Pancreas (tissue), 10 donors: ENCODE measurements at regions not wholly inside any gene's neighbourhood (a gene's known extent, or its start where the extent isn't known, plus 50 kb on each side); places are given as distances from the start of the nearest gene placed in this dataset.

Experiments used
- ATAC-seq, 4 donors: fragments of 200-7000 bp; cut with Tn5 transposase; one replicate each; pipeline versions ENCODE4 v1.8.0 to v1.9.1; 2020; ENCODE audit warnings: mild to moderate bottlenecking in 4 of 4, moderate library complexity in 4 of 4
- DNase-seq, 6 donors: peaks; one replicate each; pipeline ENCODE4 v3.0.0-alpha.2; 2020
- FAIRE-seq: peaks from 2 replicates; lab custom pipeline; 2012; peaks lifted over from hg19 to GRCh38; lab: Jason Lieb, UNC
- H3K27ac ChIP-seq, 4 donors: fragments of 200-600 bp; sonication (generic); 1 replicate in 3 of 4; 2 replicates in 1 of 4; pipeline versions ENCODE4 v1.5.0 to v1.8.0; 2020
- H3K27me3 ChIP-seq, 4 donors: fragments of 200-600 bp; one replicate each; pipeline ENCODE4 v1.8.0; 2021
- H3K36me3 ChIP-seq, 3 donors: fragments of 200-600 bp; sonication (generic) in 1 of 3; one replicate each; pipeline versions ENCODE4 v1.5.0 to v1.8.0; 2020 to 2021
- H3K4me1 ChIP-seq, 3 donors: fragments of 200-600 bp; one replicate each; pipeline ENCODE4 v1.8.0; 2021
- H3K4me3 ChIP-seq, 4 donors: fragments of 200-600 bp; sonication (generic) in 2 of 4; one replicate each; pipeline versions ENCODE4 v1.5.0 to v1.8.0; 2020 to 2021
- H3K9me3 ChIP-seq, 4 donors: fragments of 200-600 bp; one replicate each; pipeline ENCODE4 v1.8.0; 2021
- WGBS, 2 donors: extraction: QIAGEN DNeasy Blood & Tissue Kit; methylation state at CpG; one replicate each; pipeline ENCODE4 v1.1.7; 2013; 5-methylcytosine and 5-hydroxymethylcytosine counted together
- intact Hi-C, 3 donors: fragments of 100-400 bp; cut with DNase I; formaldehyde crosslinking; loops; one replicate each; pipeline versions ENCODE4 v1.11.1 to v1.14.2; 2022
- TF ChIP-seq, protein P1 (sequence below), 4 donors: fragments of 200-600 bp; sonication (generic) in 3 of 4; IDR thresholded peaks; one replicate each; pipeline versions ENCODE4 v1.5.0 to v1.8.0; 2021; ENCODE audit warnings: antibody characterized with exemption in 4 of 4
- donor health status: healthy with polysubstance abuse.
- donor health status: DM: no; HTN: no; CAD: no; lungs with moderate emphysema.
- donor health status: DM: no; HTN: no; CAD: no.
- donor health status: control.
- donor health status: control.
- donor health status: Bipolar disorder and iron deficiency.
- donor health status: DM: yes; HTN: yes; CAD: no.
- donor health status: DM: no; HTN: no; CAD: no.
- donor health status: DM: no; HTN: no; CAD: no.
- donor health status: DM: yes; HTN: yes; CAD: no.

GRCh38 chr21:38953516-38953915 lies 147.8 kb downstream of the ETS2 start:
- DNase-seq (no peak), ATAC-seq (no peak), FAIRE-seq (no peak)
- Histone ChIP-seq H3K36me3 (no peaks in the 10 kb centered on the region), H3K4me3 (no peak overlapping the region), H3K9me3 (no peaks in the 10 kb centered on the region), H3K4me1 (peaks cover 0 to 9% (median 0%) of the 10 kb centered on the region in 3 donors), H3K27ac (no peak overlapping the region), H3K27me3 (no peaks in the 10 kb centered on the region)
- intact Hi-C loops = no loop called here
- TF ChIP-seq, protein P1, sequence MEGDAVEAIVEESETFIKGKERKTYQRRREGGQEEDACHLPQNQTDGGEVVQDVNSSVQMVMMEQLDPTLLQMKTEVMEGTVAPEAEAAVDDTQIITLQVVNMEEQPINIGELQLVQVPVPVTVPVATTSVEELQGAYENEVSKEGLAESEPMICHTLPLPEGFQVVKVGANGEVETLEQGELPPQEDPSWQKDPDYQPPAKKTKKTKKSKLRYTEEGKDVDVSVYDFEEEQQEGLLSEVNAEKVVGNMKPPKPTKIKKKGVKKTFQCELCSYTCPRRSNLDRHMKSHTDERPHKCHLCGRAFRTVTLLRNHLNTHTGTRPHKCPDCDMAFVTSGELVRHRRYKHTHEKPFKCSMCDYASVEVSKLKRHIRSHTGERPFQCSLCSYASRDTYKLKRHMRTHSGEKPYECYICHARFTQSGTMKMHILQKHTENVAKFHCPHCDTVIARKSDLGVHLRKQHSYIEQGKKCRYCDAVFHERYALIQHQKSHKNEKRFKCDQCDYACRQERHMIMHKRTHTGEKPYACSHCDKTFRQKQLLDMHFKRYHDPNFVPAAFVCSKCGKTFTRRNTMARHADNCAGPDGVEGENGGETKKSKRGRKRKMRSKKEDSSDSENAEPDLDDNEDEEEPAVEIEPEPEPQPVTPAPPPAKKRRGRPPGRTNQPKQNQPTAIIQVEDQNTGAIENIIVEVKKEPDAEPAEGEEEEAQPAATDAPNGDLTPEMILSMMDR (IDR thresholded peaks at IDR 0.05) = no peak
- 80 to 86% methylated on average over 5 of the region's 5 CpGs for WGBS, 2 donors

DNA sequence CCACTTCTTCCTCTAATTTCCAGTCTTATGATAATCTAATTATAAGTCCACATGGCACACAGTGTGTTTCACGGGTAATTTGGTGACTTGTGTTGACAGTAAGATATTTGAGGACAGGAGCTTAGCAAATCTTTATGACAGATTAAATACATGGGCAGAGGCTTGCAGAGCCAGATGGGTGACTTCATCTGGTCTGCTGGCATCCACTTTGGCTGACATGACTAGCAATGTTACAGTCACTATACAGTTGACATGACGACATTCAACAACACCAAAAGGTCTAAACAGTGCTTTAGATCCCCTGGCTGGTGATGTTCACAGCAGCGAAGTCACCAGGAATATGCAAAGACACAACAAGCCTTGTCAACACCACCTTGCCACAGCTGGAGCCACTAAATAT lies 147.2 kb downstream of the ETS2 start:
- intact Hi-C loops = no loop called here
- 55 to 70% methylated on average over 3 of the region's 3 CpGs for WGBS, 2 donors
- Histone ChIP-seq H3K4me3 (no peak overlapping the region), H3K9me3 (no peaks in the 10 kb centered on the region), H3K4me1 (peaks cover 0 to 9% (median 0%) of the 10 kb centered on the region in 3 donors), H3K27ac (no peak overlapping the region), H3K36me3 (no peaks in the 10 kb centered on the region), H3K27me3 (no peaks in the 10 kb centered on the region)
- DNase-seq (no peak), ATAC-seq (no peak), FAIRE-seq (no peak)
- TF ChIP-seq, protein P1 (IDR thresholded peaks at IDR 0.05) = no peak

DNA sequence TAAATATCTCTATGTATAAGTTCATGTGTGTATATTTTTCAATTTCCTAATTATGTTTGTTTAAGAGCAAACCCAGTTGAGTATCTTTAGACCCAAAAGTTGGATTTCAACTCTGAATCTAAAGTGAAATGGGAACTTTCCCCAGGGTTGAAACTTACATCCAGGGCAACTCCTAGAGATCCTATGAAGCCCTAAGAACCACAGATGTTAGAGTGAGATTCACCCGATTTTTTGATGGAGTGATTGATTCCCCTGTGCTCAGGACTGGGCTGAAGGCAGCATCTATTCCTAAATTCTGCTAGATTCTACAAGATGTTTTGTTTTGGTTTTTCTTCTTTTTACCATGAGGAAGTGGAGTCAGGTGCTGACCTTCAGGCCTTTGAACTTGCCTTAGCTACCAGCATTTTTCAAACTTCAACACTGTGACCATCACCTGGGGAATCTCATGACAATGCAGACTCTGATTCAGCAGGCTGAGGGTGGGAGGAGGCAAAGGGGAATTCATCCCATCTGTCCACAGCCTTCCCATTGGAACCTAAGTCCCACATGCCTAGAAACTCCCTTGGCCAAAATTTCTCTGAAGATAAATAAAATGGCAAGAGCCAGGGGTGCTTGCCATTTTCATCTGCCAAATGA lies 145.5 kb downstream of the ETS2 start:
- intact Hi-C loops = no loop called here
- no peaks in the 10 kb centered on the region for H3K27me3 ChIP-seq
- H3K36me3 ChIP-seq = no peaks in the 10 kb centered on the region
- no peaks in the 10 kb centered on the region for H3K9me3 ChIP-seq
- TF ChIP-seq, protein P1 (IDR thresholded peaks at IDR 0.05) = no peak
- H3K4me3 ChIP-seq = no peak overlapping the region
- WGBS, 2 donors = 51 to 55% methylated on average over 1 of the region's 1 CpG
- ATAC-seq (no peak), FAIRE-seq (no peak), DNase-seq (no peak)
- H3K27ac ChIP-seq = no peak overlapping the region
- no peaks in the 10 kb centered on the region for H3K4me1 ChIP-seq

- no peaks in the 10 kb centered on the region for H3K9me3 ChIP-seq
- no peak overlapping the region for H3K27ac ChIP-seq
- H3K27me3 ChIP-seq = no peaks in the 10 kb centered on the region
- TF ChIP-seq, protein P1 (IDR thresholded peaks at IDR 0.05) = no peak
- WGBS, 2 donors = 46 to 55% methylated on average over 4 of the region's 4 CpGs
- intact Hi-C loops = no loop called here
- ATAC-seq (peak in 3 of 4 donors; percentile 41 to 72 (median 57)), DNase-seq (no peak), FAIRE-seq (no peak)
- no peak overlapping the region for H3K4me3 ChIP-seq
- H3K36me3 ChIP-seq = no peaks in the 10 kb centered on the region
- H3K4me1 ChIP-seq = no peaks in the 10 kb centered on the region
Measured at GRCh38 chr21:38950435-38951094, 144.8 kb downstream of the ETS2 start.

GRCh38 chr21:38949070-38949380 lies 143.3 kb downstream of the ETS2 start:
- Histone ChIP-seq H3K27me3 (no peaks in the 10 kb centered on the region), H3K4me3 (no peak overlapping the region), H3K9me3 (no peaks in the 10 kb centered on the region), H3K27ac (no peak overlapping the region), H3K36me3 (no peaks in the 10 kb centered on the region), H3K4me1 (no peaks in the 10 kb centered on the region)
- intact Hi-C loops = no loop called here
- 84% methylated on average over 1 of the region's 1 CpG for WGBS, 2 donors
- FAIRE-seq = no peak
- no peak for ATAC-seq
- no peak for DNase-seq
- TF ChIP-seq, protein P1 (IDR thresholded peaks at IDR 0.05) = no peak
